ENCODE measurements at regions not wholly inside any gene's neighbourhood (a gene's known extent, or its start where the extent isn't known, plus 50 kb on each side); places are given as distances from the start of the nearest gene placed in this dataset.
A peak's percentile ranks its signal among the peaks of the same experiment; 100 is the strongest.

GRCh38 chr14:23785208-23785607 is 149.0 kb downstream of the DHRS2 start:
- no peak for DNase-seq (ENCODE audit: low read depth in 1 of 2, low spot score in 2 of 2)
- H3K9me3 ChIP-seq (replicated peaks): no peaks in the 10 kb centered on the region; the same call in 1 of the 2 replicates

GRCh38 chr14:23787436-23787835 is 151.3 kb downstream of the DHRS2 start:
- Histone ChIP-seq H3K27me3 (replicated peaks) (peaks cover 5% of the 10 kb centered on the region), H3K4me3 (no peak overlapping the region), H3K4me1 (replicated peaks) (no peaks in the 10 kb centered on the region), H3K27ac (no peak overlapping the region), H3K9me3 (replicated peaks) (no peaks in the 10 kb centered on the region; the same call in 1 of the 2 replicates), H3K36me3 (no peaks in the 10 kb centered on the region)
- DNase-seq (ENCODE audit: low read depth in 1 of 2, low spot score in 2 of 2): no peak

More at GRCh38 chr14:23785208-23785607, 149.0 kb downstream of the DHRS2 start:
- H3K4me1 ChIP-seq (replicated peaks): no peaks in the 10 kb centered on the region
- no peaks in the 10 kb centered on the region for H3K36me3 ChIP-seq
- peaks cover 5% of the 10 kb centered on the region for H3K27me3 ChIP-seq (replicated peaks)
- no peak overlapping the region for H3K4me3 ChIP-seq
- no peak overlapping the region for H3K27ac ChIP-seq

- no peak for DNase-seq (ENCODE audit: low read depth in 1 of 2, low spot score in 2 of 2)
- H3K4me3 ChIP-seq: no peak overlapping the region
- H3K4me1 ChIP-seq (replicated peaks): no peaks in the 10 kb centered on the region
- H3K27ac ChIP-seq: no peak overlapping the region
- no peaks in the 10 kb centered on the region for H3K36me3 ChIP-seq
- no peaks in the 10 kb centered on the region; the same call in 1 of the 2 replicates for H3K9me3 ChIP-seq (replicated peaks)
- peaks cover 5% of the 10 kb centered on the region for H3K27me3 ChIP-seq (replicated peaks)
Observed at GRCh38 chr14:23789696-23790095, 153.5 kb downstream of the DHRS2 start.

- no peak for DNase-seq (ENCODE audit: low read depth in 1 of 2, low spot score in 2 of 2)
- H3K27me3 ChIP-seq (replicated peaks): peaks cover 5% of the 10 kb centered on the region
- no peaks in the 10 kb centered on the region; the same call in 1 of the 2 replicates for H3K4me1 ChIP-seq (replicated peaks)
- H3K36me3 ChIP-seq: no peaks in the 10 kb centered on the region
- no peaks in the 10 kb centered on the region; the same call in 1 of the 2 replicates for H3K9me3 ChIP-seq (replicated peaks)
- no peak overlapping the region for H3K4me3 ChIP-seq
- no peak overlapping the region for H3K27ac ChIP-seq
Observed at GRCh38 chr14:23793532-23793931, 157.4 kb downstream of the DHRS2 start.

GRCh38 chr14:23800811-23801210 is 152.8 kb upstream of the DHRS4 start:
- H3K36me3 ChIP-seq: no peaks in the 10 kb centered on the region
- H3K27ac ChIP-seq: no peak overlapping the region
- peaks cover 17% of the 10 kb centered on the region for H3K4me1 ChIP-seq (replicated peaks)
- H3K4me3 ChIP-seq: no peak overlapping the region
- no peak for DNase-seq (ENCODE audit: low read depth in 1 of 2, low spot score in 2 of 2)
- no peaks in the 10 kb centered on the region for H3K9me3 ChIP-seq (replicated peaks)
- no peaks in the 10 kb centered on the region for H3K27me3 ChIP-seq (replicated peaks)

GRCh38 chr14:23801766-23802165 is 151.8 kb upstream of the DHRS4 start:
- no peak overlapping the region for H3K27ac ChIP-seq
- no peaks in the 10 kb centered on the region for H3K27me3 ChIP-seq (replicated peaks)
- DNase-seq (ENCODE audit: low read depth in 1 of 2, low spot score in 2 of 2): no peak
- H3K9me3 ChIP-seq (replicated peaks): no peaks in the 10 kb centered on the region
- H3K4me3 ChIP-seq: no peak overlapping the region
- H3K4me1 ChIP-seq (replicated peaks): peaks cover 17% of the 10 kb centered on the region
- H3K36me3 ChIP-seq: no peaks in the 10 kb centered on the region

- Histone ChIP-seq H3K36me3 (no peaks in the 10 kb centered on the region), H3K27me3 (replicated peaks) (no peaks in the 10 kb centered on the region), H3K4me3 (no peak overlapping the region), H3K4me1 (replicated peaks) (peaks cover 5% of the 10 kb centered on the region), H3K9me3 (replicated peaks) (no peaks in the 10 kb centered on the region), H3K27ac (no peak overlapping the region)
- DNase-seq (ENCODE audit: low read depth in 1 of 2, low spot score in 2 of 2): no peak
Observed at GRCh38 chr14:23804817-23805216, 148.8 kb upstream of the DHRS4 start.

GRCh38 chr14:23805761-23806160 is 147.8 kb upstream of the DHRS4 start:
- Histone ChIP-seq H3K36me3 (no peaks in the 10 kb centered on the region), H3K9me3 (replicated peaks) (no peaks in the 10 kb centered on the region), H3K4me1 (replicated peaks) (no peaks in the 10 kb centered on the region), H3K27me3 (replicated peaks) (no peaks in the 10 kb centered on the region), H3K4me3 (no peak overlapping the region), H3K27ac (no peak overlapping the region)
- DNase-seq (ENCODE audit: low read depth in 1 of 2, low spot score in 2 of 2): no peak

- Histone ChIP-seq H3K36me3 (no peaks in the 10 kb centered on the region), H3K27ac (no peak overlapping the region), H3K4me1 (replicated peaks) (peaks cover 4% of the 10 kb centered on the region; the same call in 1 of the 2 replicates), H3K27me3 (replicated peaks) (no peaks in the 10 kb centered on the region), H3K9me3 (replicated peaks) (no peaks in the 10 kb centered on the region), H3K4me3 (no peak overlapping the region)
- DNase-seq (ENCODE audit: low read depth in 1 of 2, low spot score in 2 of 2): no peak
Observed at GRCh38 chr14:23814527-23815256, 138.9 kb upstream of the DHRS4 start.

GRCh38 chr14:23816371-23816770 is 137.2 kb upstream of the DHRS4 start:
- Histone ChIP-seq H3K9me3 (replicated peaks) (no peaks in the 10 kb centered on the region), H3K4me1 (replicated peaks) (peaks cover 1% of the 10 kb centered on the region; the same call in 1 of the 2 replicates), H3K4me3 (no peak overlapping the region), H3K27ac (no peak overlapping the region), H3K36me3 (no peaks in the 10 kb centered on the region), H3K27me3 (replicated peaks) (no peaks in the 10 kb centered on the region)
- DNase-seq (ENCODE audit: low read depth in 1 of 2, low spot score in 2 of 2): no peak

GRCh38 chr14:23817164-23817767 is 136.3 kb upstream of the DHRS4 start:
- Histone ChIP-seq H3K9me3 (replicated peaks) (no peaks in the 10 kb centered on the region), H3K4me3 (no peak overlapping the region), H3K27ac (no peak overlapping the region), H3K27me3 (replicated peaks) (no peaks in the 10 kb centered on the region), H3K36me3 (no peaks in the 10 kb centered on the region), H3K4me1 (replicated peaks) (no peaks in the 10 kb centered on the region)
- DNase-seq (ENCODE audit: low read depth in 1 of 2, low spot score in 2 of 2): no peak

- Histone ChIP-seq H3K9me3 (replicated peaks) (no peaks in the 10 kb centered on the region), H3K27me3 (replicated peaks) (no peaks in the 10 kb centered on the region), H3K27ac (no peak overlapping the region), H3K36me3 (no peaks in the 10 kb centered on the region), H3K4me3 (no peak overlapping the region), H3K4me1 (replicated peaks) (peaks cover 33% of the 10 kb centered on the region)
- no peak for DNase-seq (ENCODE audit: low read depth in 1 of 2, low spot score in 2 of 2)
Observed at GRCh38 chr14:23827100-23827892, 126.3 kb upstream of the DHRS4 start.

GRCh38 chr14:23828001-23828400 is 125.6 kb upstream of the DHRS4 start:
- H3K27me3 ChIP-seq (replicated peaks): no peaks in the 10 kb centered on the region
- H3K27ac ChIP-seq: no peak overlapping the region
- peaks cover 33% of the 10 kb centered on the region for H3K4me1 ChIP-seq (replicated peaks)
- H3K4me3 ChIP-seq: no peak overlapping the region
- no peaks in the 10 kb centered on the region for H3K36me3 ChIP-seq
- H3K9me3 ChIP-seq (replicated peaks): no peaks in the 10 kb centered on the region
- no peak for DNase-seq (ENCODE audit: low read depth in 1 of 2, low spot score in 2 of 2)

- H3K4me3 ChIP-seq: no peak overlapping the region
- no peaks in the 10 kb centered on the region for H3K27me3 ChIP-seq (replicated peaks)
- peak overlapping the region; percentile 72; the same call in 1 of the 2 replicates for H3K27ac ChIP-seq
- no peak for DNase-seq (ENCODE audit: low read depth in 1 of 2, low spot score in 2 of 2)
- H3K9me3 ChIP-seq (replicated peaks): no peaks in the 10 kb centered on the region
- peaks cover 33% of the 10 kb centered on the region for H3K4me1 ChIP-seq (replicated peaks)
- no peaks in the 10 kb centered on the region for H3K36me3 ChIP-seq
Observed at GRCh38 chr14:23828616-23829015, 125.0 kb upstream of the DHRS4 start.
